Endothelial cell of umbilical vein (primary cell): ENCODE measurements at regions not wholly inside any gene's neighbourhood (a gene's known extent, or its start where the extent isn't known, plus 50 kb on each side); places are given as distances from the start of the nearest gene placed in this dataset.

Experiments used
- BruUV-seq: library from RNA; stranded (reverse); fragments of 400-500 nt; replicated peaks from 2 replicates; lab custom pipeline; 2021; lab: Mats Ljungman, UMichigan
- CTCF ChIA-PET: fragments of 300-600, 350-600 bp; sonication (Branson Sonifier 250); formaldehyde crosslinking; loops from one replicate; lab custom pipeline; 2021; ENCODE audit warnings: antibody characterized with exemption, inconsistent platforms; lab: Charles Lee
- POLR2A ChIA-PET: fragments of 300-600, 350-600 bp; sonication (Branson Sonifier 250); formaldehyde crosslinking; loops from one replicate; lab custom pipeline; 2021; ENCODE audit warnings: antibody characterized with exemption, inconsistent platforms; lab: Charles Lee
- DNase-seq: peaks from one replicate; pipeline ENCODE4 v3.0.0-alpha.2; 2011; ENCODE audit warnings: low read depth, low spot score
- FAIRE-seq: peaks from 2 replicates; lab custom pipeline; 2011; peaks lifted over from hg19 to GRCh38; lab: Jason Lieb, UNC
- H2AFZ ChIP-seq: 2 replicates; pipeline ENCODE4 v1.6.0; 2012; ENCODE audit warnings: low read depth, low read length, control low read depth, inconsistent platforms
- H3K27ac ChIP-seq: 2 replicates; pipeline ENCODE4 v1.5.1; 2011; ENCODE audit warnings: low read depth, mild to moderate bottlenecking, control low read depth, low read length, moderate library complexity; ENCODE audit not compliant: insufficient read depth
- H3K27me3 ChIP-seq, 2 experiments: 2 replicates each; pipeline versions ENCODE4 v1.6.0 to v1.6.1; 2011; ENCODE audit warnings: low read length in 2 of 2, mixed read lengths in 1 of 2; ENCODE audit not compliant: control insufficient read depth in 2 of 2, insufficient read depth in 2 of 2
- H3K36me3 ChIP-seq, 2 experiments: 2 replicates in 1 of 2; 3 replicates in 1 of 2; pipeline ENCODE4 v1.5.1; 2011; ENCODE audit warnings: low read length in 2 of 2, mild to moderate bottlenecking in 1 of 2, moderate library complexity in 1 of 2; ENCODE audit not compliant: control insufficient read depth in 2 of 2, insufficient read depth in 2 of 2; ENCODE audit errors: extremely low read depth in 1 of 2
- H3K4me1 ChIP-seq: 3 replicates; pipeline ENCODE4 v1.5.1; 2011; ENCODE audit warnings: mild to moderate bottlenecking, low read length; ENCODE audit not compliant: control insufficient read depth, insufficient read depth; ENCODE audit errors: extremely low read depth
- H3K4me2 ChIP-seq: 2 replicates; pipeline ENCODE4 v1.6.1; 2011; ENCODE audit warnings: low read length, control low read depth, mixed read lengths; ENCODE audit not compliant: insufficient read depth
- H3K4me3 ChIP-seq, 3 experiments: fragments of 200-600 bp in 1 of 3; sonication (generic), shearing (Covaris generic) in 1 of 3; replicated peaks in 1 of 3; 2 replicates each; pipeline ENCODE4 v1.5.1; 2011 to 2016; ENCODE audit warnings: control low read depth in 3 of 3, low read length in 3 of 3, mild to moderate bottlenecking in 2 of 3, inconsistent platforms in 1 of 3, low read depth in 1 of 3, moderate library complexity in 1 of 3; ENCODE audit not compliant: insufficient read depth in 1 of 3
- H3K79me2 ChIP-seq: 2 replicates; pipeline ENCODE4 v1.6.0; 2012; ENCODE audit warnings: low read length, inconsistent platforms; ENCODE audit not compliant: control insufficient read depth, insufficient read depth
- H3K9ac ChIP-seq: replicated peaks from 2 replicates; pipeline ENCODE3; 2011; ENCODE audit warnings: low read length, control low read depth; ENCODE audit not compliant: insufficient read depth; ENCODE audit errors: extremely low read depth
- H3K9me1 ChIP-seq: replicated peaks from 3 replicates; pipeline ENCODE4 v1.6.0; 2011; ENCODE audit warnings: mild to moderate bottlenecking, low read length; ENCODE audit not compliant: control insufficient read depth, insufficient read depth; ENCODE audit errors: extremely low read depth
- H3K9me3 ChIP-seq: replicated peaks from 2 replicates; pipeline ENCODE4 v1.5.1; 2012; ENCODE audit warnings: low read length, inconsistent platforms; ENCODE audit not compliant: control insufficient read depth, insufficient read depth
- H4K20me1 ChIP-seq: replicated peaks from 2 replicates; pipeline ENCODE3; 2011; ENCODE audit warnings: mild to moderate bottlenecking, low read length; ENCODE audit not compliant: control insufficient read depth, insufficient read depth; ENCODE audit errors: extremely low read depth
- EZH2 ChIP-seq: IDR thresholded peaks from 2 replicates; pipeline ENCODE4 v1.6.1; 2012; ENCODE audit warnings: borderline replicate concordance, low read depth, mild to moderate bottlenecking, moderate library complexity, low read length, inconsistent platforms; ENCODE audit not compliant: severe bottlenecking
- FOS ChIP-seq: IDR thresholded peaks from 2 replicates; pipeline ENCODE4 v1.6.1; 2011; ENCODE audit warnings: mild to moderate bottlenecking, low read length, moderate library complexity, borderline replicate concordance; ENCODE audit not compliant: insufficient read depth
- GATA2 ChIP-seq: IDR thresholded peaks from 2 replicates; pipeline ENCODE4 v1.7.0; 2011; ENCODE audit warnings: low read depth, mild to moderate bottlenecking, moderate library complexity, mixed read lengths, low read length; ENCODE audit not compliant: insufficient read length, insufficient read depth
- JUN ChIP-seq: IDR thresholded peaks from 2 replicates; pipeline ENCODE4 v1.6.1; 2011; ENCODE audit warnings: borderline replicate concordance, low read depth; ENCODE audit not compliant: insufficient read length, insufficient read depth
- MYC ChIP-seq: IDR thresholded peaks from one replicate; pipeline ENCODE4 v1.6.1; 2011; ENCODE audit warnings: mild to moderate bottlenecking, low read depth, low read length
- POLR2A ChIP-seq: IDR thresholded peaks from 2 replicates; pipeline ENCODE4 v1.6.1; 2012; ENCODE audit warnings: low read depth, mild to moderate bottlenecking, control low read depth, low read length
- POLR2AphosphoS5 ChIP-seq: IDR thresholded peaks from 2 replicates; pipeline ENCODE4 v1.6.1; 2012; ENCODE audit warnings: low read depth, mild to moderate bottlenecking, control low read depth, low read length, moderate library complexity; ENCODE audit not compliant: insufficient read depth
- dilution Hi-C: fragments of 300-500 bp; cut with MboI; formaldehyde crosslinking; loops from one replicate; pipeline ENCODE4 v1.15.0; 2019; ENCODE audit warnings: low sequenced_read_pairs; ENCODE audit not compliant: extremely low pct_ligation_motif_present
- intact Hi-C: fragments of 100-400 bp; cut with micrococcal nuclease; formaldehyde crosslinking; loops from one replicate; pipeline ENCODE4 v1.10.0; 2022
- TF ChIP-seq, protein P1 (sequence below), 2 donors: IDR thresholded peaks; 1 replicate in 1 of 2; 2 replicates in 1 of 2; pipeline ENCODE4 v1.5.1; 2011; ENCODE audit warnings: low read length in 2 of 2, mild to moderate bottlenecking in 2 of 2, moderate library complexity in 2 of 2, control low read depth in 1 of 2, inconsistent platforms in 1 of 2, low read depth in 1 of 2; ENCODE audit not compliant: insufficient read depth in 1 of 2; ENCODE audit errors: extremely low read depth in 1 of 2
- TF ChIP-seq, protein P2 (sequence below): IDR thresholded peaks from 2 replicates; pipeline ENCODE4 v1.6.1; 2011; ENCODE audit not compliant: insufficient read depth, insufficient read length

DNA sequence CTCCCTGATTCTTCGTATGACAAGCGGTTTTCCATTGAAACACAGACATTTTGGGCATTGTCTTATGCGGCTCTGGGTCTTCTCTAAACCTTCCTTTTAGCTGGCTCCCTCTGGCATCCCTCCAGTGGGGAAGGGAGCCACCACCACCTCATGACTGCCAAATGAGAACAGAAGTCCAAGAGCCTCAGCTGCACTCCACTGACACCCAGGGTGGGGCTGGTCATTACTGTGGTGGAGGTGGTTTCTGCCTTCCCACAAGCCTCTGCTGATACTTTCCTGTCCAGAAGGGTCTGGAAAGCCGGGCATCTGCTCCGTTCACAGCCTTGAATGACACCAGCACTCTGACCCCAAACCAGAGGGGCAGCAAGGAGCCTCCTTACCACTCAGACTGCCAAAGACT lies 213.5 kb downstream of the ZNF516 start:
- Histone ChIP-seq H3K79me2 (no peaks in the 10 kb centered on the region), H3K9ac (no peak overlapping the region), H3K27me3 (no peaks in the 10 kb centered on the region), H3K4me2 (no peak overlapping the region), H3K36me3 (no peaks in the 10 kb centered on the region), H3K9me3 (peaks cover 2% of the 10 kb centered on the region), H3K4me3 (no peak overlapping the region), H4K20me1 (no peaks in the 10 kb centered on the region), H3K4me1 (no peaks in the 10 kb centered on the region), H3K27ac (no peak overlapping the region), H3K9me1 (no peaks in the 10 kb centered on the region), H2AFZ (no peak overlapping the region)
- TF ChIP-seq EZH2: no peak
- TF ChIP-seq MYC: no peak
- FAIRE-seq: no peak
- intact Hi-C loops (no loop called here), dilution Hi-C loops (no loop called here)
- no peak for DNase-seq
- no TSS peak for BruUV-seq
- POLR2A ChIA-PET: no interaction called here
- CTCF ChIA-PET: no interaction called here

DNA sequence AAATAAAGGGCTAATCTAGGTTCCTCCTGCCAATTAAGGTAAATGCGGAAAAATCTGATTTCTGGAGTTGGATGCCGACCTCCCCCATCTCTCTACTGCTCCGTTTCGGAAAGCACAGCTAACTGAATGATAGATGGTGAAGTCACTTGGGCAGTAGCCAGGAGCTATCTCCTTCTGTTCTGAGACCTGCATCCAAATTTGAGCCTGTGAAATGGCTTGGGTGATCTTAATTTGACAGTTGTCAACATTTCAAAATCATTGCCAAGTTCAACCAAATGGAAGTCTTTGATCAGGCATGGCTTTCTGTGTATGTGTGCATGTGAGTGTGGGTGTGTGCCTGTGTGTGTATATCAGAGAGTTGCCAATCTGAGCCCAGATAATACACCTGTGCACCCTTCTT lies 217.2 kb downstream of the ZNF516 start:
- no peaks in the 10 kb centered on the region for H3K4me1 ChIP-seq
- H3K79me2 ChIP-seq: no peaks in the 10 kb centered on the region
- H3K27ac ChIP-seq: no peak overlapping the region
- TF ChIP-seq EZH2 (no peak), POLR2AphosphoS5 (no peak), MYC (no peak), POLR2A (no peak), FOS (no peak), GATA2 (no peak), JUN (no peak)
- TF ChIP-seq, protein P1, sequence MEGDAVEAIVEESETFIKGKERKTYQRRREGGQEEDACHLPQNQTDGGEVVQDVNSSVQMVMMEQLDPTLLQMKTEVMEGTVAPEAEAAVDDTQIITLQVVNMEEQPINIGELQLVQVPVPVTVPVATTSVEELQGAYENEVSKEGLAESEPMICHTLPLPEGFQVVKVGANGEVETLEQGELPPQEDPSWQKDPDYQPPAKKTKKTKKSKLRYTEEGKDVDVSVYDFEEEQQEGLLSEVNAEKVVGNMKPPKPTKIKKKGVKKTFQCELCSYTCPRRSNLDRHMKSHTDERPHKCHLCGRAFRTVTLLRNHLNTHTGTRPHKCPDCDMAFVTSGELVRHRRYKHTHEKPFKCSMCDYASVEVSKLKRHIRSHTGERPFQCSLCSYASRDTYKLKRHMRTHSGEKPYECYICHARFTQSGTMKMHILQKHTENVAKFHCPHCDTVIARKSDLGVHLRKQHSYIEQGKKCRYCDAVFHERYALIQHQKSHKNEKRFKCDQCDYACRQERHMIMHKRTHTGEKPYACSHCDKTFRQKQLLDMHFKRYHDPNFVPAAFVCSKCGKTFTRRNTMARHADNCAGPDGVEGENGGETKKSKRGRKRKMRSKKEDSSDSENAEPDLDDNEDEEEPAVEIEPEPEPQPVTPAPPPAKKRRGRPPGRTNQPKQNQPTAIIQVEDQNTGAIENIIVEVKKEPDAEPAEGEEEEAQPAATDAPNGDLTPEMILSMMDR (IDR thresholded peaks at IDR 0.05; ENCODE audit: extremely low read depth in 1 of 2, insufficient read depth in 1 of 2, low read depth in 1 of 2, low read length in 2 of 2): no peak
- TF ChIP-seq, protein P2, sequence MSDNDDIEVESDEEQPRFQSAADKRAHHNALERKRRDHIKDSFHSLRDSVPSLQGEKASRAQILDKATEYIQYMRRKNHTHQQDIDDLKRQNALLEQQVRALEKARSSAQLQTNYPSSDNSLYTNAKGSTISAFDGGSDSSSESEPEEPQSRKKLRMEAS: no peak
- peaks cover 3% of the 10 kb centered on the region for H3K9me3 ChIP-seq
- ChIA-PET CTCF (no interaction called here), POLR2A (no interaction called here)
- dilution Hi-C loops (no loop called here), intact Hi-C loops (no loop called here)
- no peaks in the 10 kb centered on the region for H3K27me3 ChIP-seq
- FAIRE-seq: no peak
- no peak for DNase-seq
- no TSS peak for BruUV-seq
- H3K9me1 ChIP-seq: no peaks in the 10 kb centered on the region
- no peaks in the 10 kb centered on the region for H3K36me3 ChIP-seq
- H3K4me3 ChIP-seq: no peak overlapping the region
- no peaks in the 10 kb centered on the region for H4K20me1 ChIP-seq
- H3K9ac ChIP-seq: no peak overlapping the region
- H3K4me2 ChIP-seq: no peak overlapping the region
- no peak overlapping the region for H2AFZ ChIP-seq
